T-helper 22 cell (primary cell): ENCODE measurements at regions not wholly inside any gene's neighbourhood (a gene's known extent, or its start where the extent isn't known, plus 50 kb on each side); places are given as distances from the start of the nearest gene placed in this dataset.

Experiments
- DNase-seq: peaks from one replicate; pipeline ENCODE4 v3.0.0-alpha.2; 2020; ENCODE audit warnings: low read depth

DNA sequence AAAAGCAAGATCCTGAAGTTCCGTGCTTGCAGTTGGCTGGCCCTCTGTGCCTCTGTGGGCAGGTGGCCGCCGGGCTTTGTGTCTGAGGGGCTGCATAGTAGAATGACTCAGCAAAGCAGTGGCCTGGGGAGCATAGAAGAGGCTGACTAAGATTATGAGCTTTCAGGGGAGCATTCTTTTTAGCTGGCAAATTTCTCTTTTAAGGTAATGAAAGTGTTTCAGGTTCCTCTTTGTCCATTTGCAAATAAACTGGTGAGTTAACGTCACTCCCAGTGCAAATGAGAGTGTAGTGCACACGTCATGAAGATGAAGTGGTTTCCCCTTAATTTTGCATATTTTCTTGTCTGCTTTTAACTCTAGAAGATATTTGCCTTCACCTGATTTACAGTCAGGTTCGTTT lies 98.6 kb downstream of the BCL2L11 start:
- no peak for DNase-seq

DNA sequence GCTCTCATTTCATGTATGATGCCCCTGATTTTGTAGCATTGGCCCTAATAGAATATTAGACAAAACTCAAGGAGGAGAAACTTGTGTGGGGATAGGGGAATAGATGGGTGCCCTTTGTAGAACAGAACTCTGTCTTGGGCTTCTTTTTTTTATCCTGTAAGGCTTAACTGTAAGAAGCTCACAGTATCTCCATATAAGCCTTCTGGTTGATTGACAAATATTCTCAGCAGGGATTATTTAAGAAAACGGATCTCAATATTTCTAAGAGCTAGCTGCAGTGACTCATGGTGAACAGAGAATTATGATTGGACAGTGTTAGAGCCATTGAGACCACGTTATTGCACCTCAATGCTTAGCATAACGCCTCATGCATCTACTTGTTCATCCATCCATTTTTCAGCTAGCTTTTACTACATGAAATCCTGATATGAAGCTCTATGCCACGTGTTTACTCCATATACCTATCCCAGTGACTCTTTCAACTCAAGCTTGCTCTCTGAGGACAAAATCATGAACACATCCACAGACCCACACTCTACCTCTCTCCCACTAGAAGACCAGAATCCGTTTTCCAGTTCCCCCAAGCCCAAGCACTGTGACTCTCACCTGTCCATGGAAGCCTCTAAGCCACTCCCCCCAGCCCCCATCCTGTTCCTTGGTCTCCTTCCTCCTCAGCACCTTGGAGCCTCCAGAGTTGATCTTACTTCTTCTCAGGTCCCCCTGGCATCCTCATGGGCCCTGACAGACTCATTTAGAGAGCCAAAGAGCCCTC lies 99.2 kb downstream of the BCL2L11 start:
- DNase-seq = no peak

DNA sequence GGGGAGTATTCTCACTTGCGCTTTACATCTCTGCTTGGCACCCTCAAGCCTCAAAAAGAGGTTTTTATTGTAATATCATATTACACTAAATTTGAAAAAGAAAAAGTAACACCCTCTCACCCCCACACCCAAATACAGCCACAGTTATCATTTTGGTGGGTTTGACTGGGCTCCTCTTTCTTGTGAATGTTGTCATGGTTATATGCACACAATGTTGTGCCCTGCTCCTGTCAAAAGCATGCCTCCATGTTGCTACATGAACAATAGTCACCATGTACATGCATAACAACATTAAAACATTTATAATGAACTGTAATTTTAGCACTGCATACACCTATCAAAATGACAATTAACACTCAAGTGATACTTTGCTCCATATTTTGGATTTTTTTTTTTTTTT lies 100.2 kb downstream of the BCL2L11 start:
- DNase-seq = no peak

DNA sequence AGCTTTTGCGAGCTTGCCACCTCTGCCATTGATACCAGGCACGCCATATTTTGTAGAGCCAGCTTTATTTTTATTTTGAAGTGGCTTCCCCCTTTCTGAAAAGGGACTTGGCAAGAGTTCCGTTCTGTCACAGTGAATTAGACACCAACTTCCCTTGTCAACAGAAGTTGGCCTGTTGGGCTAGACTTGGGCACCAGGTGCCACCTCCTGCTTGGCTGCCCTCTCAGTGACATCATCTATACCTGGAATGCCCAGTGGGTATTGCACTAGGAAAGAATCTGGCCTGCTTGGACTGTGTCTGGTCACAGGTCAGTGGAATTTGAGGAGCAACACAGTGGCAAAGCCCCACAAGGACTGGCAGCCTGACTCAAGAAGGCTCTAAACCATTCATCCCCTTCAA lies 101.0 kb downstream of the BCL2L11 start:
- no peak for DNase-seq

DNA sequence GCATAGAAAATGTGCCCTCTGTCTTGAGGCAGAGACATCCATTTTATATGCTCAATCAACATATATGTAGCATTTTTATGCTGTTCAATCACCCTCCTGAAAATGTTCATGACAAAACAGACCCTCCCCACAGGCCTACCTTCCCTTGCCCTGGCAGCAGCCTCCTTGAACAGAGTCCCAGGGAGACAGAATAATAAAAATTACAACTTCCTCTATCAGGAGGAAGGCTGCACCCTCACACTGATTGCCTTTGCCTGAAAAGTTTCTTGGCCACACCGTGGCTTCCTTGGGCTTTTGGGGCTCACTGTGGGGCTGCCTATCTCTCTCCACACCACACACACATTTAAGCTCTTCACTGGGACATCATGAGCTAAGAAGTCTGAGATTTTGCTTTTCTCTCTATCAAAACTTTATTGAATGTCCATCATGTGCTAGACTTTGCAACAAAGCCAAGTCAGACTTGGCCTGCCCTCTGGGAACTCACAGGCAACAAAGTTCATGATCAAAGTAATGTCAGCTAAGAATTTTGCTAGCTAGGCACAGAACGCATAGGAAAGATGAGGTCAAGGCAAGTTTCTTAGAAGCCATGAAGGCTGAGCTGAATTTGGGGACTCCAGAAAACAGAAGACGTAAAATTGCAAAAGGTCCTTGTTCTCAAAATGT lies 101.6 kb downstream of the BCL2L11 start:
- no peak for DNase-seq

DNA sequence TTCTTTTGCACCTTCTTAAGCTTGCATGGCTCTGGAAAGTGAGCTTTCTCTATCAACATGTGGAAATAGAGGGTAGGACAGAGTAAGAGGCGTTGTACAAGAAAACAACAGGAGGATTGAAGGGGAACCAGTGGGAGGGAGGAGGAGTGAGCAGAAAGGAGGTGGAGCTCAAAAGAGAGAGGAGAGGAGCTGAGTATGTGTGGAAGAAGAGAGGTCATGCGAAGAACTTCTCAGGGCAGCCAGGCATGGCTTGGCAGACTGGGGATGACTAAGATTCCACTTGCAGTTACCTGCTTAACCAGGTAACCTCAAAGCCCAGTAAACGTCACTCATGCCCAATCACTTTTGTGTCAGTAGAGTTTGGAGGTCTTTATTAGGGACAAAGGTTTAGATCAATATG lies 105.1 kb downstream of the BCL2L11 start:
- no peak for DNase-seq

DNA sequence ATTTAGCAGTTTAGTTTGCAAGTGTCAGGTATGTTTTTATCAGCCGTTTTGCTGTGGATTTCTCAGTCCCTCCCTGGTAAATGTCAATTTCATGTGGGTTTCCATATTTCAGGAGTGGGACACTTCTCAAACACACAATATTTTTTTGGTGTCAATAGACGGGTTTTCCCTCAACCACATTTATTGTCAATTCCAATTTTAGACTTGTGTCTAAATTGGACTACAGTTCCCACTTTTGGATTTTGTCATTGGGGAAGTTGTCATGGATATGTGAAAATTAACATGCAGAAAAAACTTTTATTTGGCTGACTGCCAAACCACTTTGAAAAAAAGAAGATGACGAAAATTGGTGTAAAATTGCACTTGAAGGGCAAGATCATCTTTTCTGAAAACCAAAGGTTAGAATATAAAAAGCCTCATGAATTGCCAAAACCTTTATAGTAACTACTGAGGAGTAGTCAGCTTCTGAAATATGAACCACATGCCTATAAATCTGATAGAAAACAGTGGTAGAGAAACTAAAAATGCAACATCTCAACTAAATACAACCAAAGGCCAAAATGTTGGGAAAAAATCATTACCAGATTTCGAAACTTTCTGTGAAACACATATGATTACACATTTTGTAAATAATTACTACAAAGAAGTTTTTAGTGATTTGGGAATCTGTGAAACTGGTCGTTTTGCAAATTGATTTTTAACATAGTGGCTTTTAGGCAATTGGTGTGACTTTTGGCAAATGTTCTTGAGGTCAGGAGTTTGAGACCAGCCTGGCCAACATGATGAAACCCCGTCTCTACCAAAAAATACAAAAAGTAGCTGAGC lies 106.4 kb downstream of the BCL2L11 start:
- no peak for DNase-seq

DNA sequence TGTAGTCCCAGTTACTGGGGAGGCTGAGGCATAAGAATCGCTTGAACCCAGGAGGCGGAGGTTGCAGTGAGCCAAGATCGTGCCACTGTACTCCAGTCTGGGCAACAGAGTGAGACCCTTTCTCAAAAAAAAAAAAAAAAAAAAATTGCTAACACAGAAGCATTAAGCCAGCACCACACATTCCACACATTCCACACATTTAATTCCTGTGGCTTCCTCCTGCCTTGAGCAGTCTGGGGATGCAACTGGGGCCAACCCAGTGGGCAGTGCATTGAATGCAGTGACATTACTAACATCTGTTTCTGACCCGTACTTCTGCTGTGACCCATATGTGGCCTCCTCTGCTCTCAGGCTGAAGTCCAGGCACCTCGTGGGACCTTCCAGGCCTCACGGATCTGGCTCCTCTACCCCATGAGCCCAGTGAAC lies 107.0 kb downstream of the BCL2L11 start:
- DNase-seq = no peak

DNA sequence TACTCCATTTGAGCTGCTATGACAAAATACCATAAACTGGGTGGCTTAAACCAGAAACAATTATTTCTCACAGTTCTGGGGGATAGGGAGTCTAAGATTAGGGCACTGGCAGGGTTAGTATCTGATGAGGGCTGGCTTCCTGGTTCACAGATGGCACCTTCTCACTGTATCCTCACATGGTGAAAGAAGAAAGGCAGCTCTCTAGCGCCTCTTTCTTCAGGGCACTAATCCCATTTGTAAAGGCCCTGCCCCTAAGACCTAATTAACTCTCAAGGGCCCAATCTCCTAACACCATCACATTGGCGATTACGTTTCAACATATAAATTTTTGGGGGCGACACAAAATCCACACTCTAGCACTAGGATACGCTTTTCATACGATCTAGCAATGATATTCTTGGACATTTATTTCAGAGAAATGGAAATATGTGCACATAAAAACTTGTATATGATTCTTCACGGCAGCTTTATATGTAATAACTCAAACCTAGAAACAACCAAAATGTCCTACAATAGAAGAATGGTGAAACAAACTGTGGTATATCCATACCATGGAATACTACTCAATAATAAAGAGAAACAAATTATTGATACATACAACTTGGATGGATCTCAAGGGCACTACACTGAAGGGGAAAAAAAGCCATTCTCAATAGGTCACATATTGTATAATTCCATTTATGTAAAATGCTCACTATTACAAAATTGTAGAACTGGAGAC lies 111.0 kb downstream of the BCL2L11 start:
- DNase-seq = no peak

DNA sequence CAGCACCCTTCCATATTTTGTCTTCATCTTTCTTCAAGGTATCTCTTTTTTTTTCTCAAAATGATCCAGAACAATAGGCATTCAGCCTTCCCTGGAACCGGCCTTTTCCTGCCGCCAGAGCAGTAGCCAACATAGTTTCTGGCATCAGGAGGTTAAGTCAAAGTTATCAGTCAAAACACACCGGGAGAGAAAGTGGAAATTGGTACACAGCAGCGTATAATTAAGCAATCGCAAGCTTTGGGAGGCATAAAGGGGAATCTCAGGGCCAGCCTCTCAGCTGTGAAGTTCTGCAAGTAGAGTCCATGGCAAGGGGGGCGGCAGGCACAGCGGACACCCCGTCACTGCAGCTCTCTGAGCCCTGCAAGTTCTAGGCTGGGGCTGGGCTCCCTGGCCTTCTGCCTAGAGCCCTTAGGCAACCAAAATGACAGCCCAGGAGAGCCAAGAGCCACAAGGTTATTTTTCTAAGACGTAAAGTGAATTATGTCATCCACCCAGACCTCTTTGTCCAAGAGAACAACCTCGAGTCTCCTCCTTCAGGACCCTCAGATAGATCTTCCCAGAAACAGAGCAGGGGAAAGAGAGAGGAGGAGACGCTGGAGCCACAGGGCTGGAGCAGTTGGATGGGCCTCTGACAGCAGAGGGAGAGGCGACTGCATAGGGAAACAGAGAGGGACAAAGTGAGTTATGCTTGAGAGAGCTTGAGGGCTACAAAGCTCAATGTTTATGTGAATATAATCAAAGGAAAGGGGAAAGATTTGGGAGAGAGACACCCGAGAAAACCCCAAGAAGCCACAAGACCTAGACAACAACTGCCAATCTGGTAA lies 114.7 kb downstream of the BCL2L11 start:
- no peak for DNase-seq

DNA sequence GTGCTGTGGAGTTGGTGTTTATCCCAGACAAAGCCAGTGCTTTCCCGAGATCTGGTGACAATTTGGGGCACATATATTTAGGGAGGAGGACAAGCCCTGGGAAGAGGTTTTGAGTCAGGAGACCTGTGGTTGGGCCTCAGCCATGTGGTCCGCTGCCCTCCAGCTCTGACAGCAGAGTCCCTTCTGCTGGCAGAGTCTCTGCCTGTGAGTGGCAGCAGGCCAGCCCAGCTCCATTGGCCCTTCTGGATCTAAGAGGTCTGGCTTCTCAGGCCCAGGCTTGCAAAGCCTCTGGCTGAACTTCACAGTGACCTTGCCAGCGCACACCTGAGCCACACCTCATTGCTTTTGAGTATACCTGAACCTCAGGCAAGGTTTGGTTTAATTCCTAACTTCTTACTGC lies 115.3 kb downstream of the BCL2L11 start:
- no peak for DNase-seq

DNA sequence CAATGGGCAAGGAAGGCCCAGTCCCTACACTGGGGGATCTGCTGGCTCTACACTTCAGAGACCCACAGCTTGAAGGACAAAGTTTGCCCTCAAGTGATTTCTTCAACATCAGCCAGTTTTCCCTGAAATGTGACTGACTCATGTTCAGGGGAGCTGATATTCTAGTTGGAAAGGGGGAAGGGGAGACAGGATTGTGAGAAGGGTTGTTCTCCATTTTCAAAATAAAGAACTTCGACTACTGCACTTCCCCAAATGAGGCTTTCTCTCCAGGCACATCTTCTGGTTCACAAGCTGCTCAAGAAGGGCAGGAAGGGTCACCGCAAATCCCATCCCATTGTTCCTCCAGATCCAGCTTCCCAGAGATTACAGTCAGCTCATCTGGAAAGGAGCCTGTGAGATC lies 117.6 kb downstream of the BCL2L11 start:
- no peak for DNase-seq

DNA sequence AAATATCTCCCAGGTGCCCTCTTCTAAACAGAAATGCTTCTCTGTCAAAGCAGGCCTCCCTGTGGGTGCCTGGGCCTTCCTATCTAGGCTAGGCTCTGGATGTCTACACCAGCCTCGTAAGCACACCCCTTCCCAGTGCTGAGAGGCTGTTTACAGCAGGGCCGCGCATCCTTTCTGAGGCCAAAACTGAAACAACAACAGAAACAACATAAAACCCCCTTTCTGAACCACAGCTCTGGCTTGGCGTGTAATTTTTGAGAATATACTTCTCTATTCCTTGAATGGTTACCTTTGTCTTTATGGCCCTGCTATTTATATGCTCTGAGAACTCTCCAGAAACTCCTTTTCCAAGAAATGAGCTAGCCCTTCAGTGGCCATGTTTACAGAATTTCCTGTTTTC lies 118.4 kb downstream of the BCL2L11 start:
- no peak for DNase-seq

DNA sequence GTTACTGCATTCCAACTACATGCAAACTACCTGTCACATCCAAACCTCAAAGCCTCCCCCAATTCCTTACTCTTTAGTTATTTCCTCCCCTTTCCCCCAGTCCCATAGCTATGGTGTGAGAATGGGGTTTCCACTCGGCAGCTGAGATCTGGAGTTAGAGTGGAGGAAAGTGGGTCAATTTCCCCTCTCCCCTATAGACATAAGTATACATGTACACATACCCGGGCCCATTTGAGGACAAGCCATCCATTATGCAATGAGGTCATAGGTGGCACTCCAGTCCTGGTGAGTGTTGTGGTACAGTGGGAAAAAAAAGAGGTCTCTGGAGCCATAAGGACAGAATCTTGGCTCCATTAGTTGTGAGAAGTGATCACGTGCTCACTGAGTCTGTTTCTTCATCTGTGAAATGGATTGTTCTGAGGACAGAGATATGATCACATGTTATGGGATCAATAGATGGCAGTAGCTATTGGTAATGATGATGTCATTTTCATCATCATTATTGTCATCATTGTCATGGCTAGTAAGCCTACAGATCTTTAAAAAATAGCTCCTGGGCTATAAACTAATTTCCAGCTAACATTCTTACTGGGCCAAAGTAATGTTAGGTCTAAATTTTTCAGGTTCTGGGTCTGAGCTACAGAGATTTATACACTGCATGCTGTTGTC lies 119.0 kb downstream of the BCL2L11 start:
- DNase-seq = no peak

DNA sequence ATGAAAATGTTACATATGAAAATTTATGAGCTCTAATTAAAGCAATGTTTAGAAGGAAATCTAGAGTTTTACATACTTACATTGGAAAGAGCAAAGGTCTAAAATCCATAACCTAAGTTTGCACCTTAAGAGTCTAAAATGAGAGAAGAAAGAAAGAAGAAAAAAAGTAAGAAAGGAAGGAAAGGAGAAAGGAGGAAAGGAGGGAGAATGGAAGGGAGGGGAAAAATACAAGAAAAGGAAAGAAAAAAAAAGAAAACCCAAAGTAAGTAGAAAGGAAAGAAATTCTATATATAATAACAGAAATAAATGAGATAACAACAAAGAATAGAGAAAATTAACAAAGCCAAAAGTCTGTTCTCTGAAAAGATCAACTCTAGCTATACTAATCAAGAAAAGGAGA lies 122.6 kb downstream of the BCL2L11 start:
- no peak for DNase-seq

DNA sequence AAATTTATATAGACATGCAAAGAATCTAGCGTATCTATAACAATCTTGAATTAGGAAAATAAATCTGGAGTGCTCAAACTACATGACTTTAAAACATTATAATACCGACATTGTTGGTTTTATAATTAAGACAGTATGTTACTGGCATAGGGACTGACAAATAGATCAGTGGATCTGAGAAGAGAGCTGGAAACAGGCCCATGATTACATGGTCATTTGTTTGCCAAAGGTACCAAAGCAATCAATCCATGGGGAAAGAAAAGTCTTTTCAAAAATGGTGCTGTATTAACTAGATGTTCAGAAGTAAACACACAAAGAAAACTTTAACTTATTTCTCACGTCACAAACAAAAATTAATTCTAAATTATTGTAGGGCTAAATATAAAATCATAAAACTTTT lies 124.2 kb downstream of the BCL2L11 start:
- no peak for DNase-seq

DNA sequence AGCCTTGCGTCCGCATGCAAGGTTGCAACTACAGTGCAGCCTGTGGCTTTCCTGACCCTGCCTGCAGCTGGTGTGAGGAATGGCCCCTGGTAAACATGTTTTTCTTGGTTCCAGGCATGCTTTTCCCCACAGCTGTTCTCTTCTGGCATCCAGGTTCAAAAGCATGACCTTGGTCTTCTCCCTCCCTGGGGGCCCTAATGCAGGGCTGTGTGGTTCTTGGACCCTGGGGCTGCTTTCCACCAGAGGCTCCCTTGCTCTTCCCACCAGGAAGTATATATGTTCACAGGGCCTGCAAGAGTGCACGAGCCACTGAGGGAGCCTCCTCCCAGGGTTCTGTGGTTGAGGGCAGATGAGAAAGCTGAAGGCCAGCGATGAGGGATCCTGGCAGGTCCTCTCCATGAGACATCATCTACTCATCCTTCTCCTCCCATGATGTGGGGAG lies 125.9 kb downstream of the BCL2L11 start:
- DNase-seq = no peak

DNA sequence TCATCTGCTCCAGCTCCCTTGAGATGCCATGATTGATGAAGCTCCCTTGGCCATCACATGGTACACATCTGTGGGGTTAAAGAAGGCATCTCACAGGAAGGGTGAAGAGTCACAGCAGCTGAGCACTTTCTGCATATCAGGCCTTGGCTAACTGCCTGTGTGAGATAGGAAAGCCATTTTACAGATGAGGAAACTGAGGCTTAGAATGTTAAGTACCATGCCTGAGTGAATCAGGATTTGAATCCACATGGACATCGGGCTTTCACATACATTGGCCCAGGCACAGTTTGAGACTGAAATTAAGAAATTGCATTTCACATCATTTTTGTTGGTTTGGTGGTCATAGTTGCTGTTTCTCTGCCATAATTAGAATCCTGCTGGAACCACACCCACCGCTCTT lies 126.8 kb downstream of the BCL2L11 start:
- no peak for DNase-seq

DNA sequence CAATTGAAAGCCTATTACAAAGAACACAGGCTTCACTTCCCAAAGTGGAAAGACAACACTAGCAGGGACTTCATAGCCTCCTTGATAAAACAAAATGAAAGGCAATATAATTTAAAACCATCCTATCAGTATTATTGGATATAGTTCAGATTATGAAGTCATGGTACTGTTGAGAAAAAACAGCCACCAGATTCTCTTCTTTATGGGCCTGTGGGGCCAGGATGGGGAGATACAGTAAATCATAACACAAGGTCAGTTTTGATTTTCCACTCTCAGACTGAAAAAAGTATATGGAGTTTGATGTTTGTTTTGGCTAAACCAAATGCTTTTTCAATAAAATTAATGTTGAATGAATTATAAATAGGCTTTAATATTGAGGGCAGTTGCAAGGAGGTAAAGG lies 129.1 kb downstream of the BCL2L11 start:
- no peak for DNase-seq

DNA sequence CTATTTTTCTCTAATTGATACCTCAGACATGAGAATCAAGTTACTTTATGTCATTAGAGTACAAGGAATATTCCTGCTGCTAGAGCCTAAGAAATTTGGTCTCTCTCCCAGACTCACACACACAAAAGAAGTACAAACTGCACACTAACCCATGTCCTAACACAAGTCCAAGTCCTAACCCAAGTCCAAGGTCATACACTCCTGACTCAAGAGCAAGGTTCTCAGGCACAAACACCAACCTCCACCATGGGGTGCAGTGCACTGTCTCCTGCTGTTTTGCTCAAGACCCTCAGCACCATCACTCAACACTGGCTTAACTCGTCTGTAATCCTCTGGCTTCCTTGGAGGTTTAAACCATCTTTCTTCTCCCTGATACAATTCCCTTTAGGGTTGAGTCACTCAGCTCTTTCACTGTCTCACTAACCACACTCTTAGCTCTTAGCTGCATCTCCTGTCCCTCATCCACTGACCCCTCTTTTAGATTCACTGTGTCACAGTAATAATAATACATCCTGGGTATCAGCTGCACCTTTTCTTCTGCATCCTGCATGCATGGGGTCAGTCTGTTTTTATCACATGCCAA lies 129.8 kb downstream of the BCL2L11 start:
- no peak for DNase-seq
